Endothelial cell of umbilical vein (primary cell): ENCODE measurements at regions not wholly inside any gene's neighbourhood (a gene's known extent, or its start where the extent isn't known, plus 50 kb on each side); places are given as distances from the start of the nearest gene placed in this dataset.

Experiments used
- BruUV-seq: library from RNA; stranded (reverse); fragments of 400-500 nt; replicated peaks from 2 replicates; lab custom pipeline; 2021; lab: Mats Ljungman, UMichigan
- CTCF ChIA-PET: fragments of 300-600, 350-600 bp; sonication (Branson Sonifier 250); formaldehyde crosslinking; loops from one replicate; lab custom pipeline; 2021; ENCODE audit warnings: antibody characterized with exemption, inconsistent platforms; lab: Charles Lee
- POLR2A ChIA-PET: fragments of 300-600, 350-600 bp; sonication (Branson Sonifier 250); formaldehyde crosslinking; loops from one replicate; lab custom pipeline; 2021; ENCODE audit warnings: antibody characterized with exemption, inconsistent platforms; lab: Charles Lee
- DNase-seq: peaks from one replicate; pipeline ENCODE4 v3.0.0-alpha.2; 2011; ENCODE audit warnings: low read depth, low spot score
- FAIRE-seq: peaks from 2 replicates; lab custom pipeline; 2011; peaks lifted over from hg19 to GRCh38; lab: Jason Lieb, UNC
- H2AFZ ChIP-seq: 2 replicates; pipeline ENCODE4 v1.6.0; 2012; ENCODE audit warnings: low read depth, low read length, control low read depth, inconsistent platforms
- H3K27ac ChIP-seq: 2 replicates; pipeline ENCODE4 v1.5.1; 2011; ENCODE audit warnings: low read depth, mild to moderate bottlenecking, control low read depth, low read length, moderate library complexity; ENCODE audit not compliant: insufficient read depth
- H3K27me3 ChIP-seq, 2 experiments: 2 replicates each; pipeline versions ENCODE4 v1.6.0 to v1.6.1; 2011; ENCODE audit warnings: low read length in 2 of 2, mixed read lengths in 1 of 2; ENCODE audit not compliant: control insufficient read depth in 2 of 2, insufficient read depth in 2 of 2
- H3K36me3 ChIP-seq, 2 experiments: 2 replicates in 1 of 2; 3 replicates in 1 of 2; pipeline ENCODE4 v1.5.1; 2011; ENCODE audit warnings: low read length in 2 of 2, mild to moderate bottlenecking in 1 of 2, moderate library complexity in 1 of 2; ENCODE audit not compliant: control insufficient read depth in 2 of 2, insufficient read depth in 2 of 2; ENCODE audit errors: extremely low read depth in 1 of 2
- H3K4me1 ChIP-seq: 3 replicates; pipeline ENCODE4 v1.5.1; 2011; ENCODE audit warnings: mild to moderate bottlenecking, low read length; ENCODE audit not compliant: control insufficient read depth, insufficient read depth; ENCODE audit errors: extremely low read depth
- H3K4me2 ChIP-seq: 2 replicates; pipeline ENCODE4 v1.6.1; 2011; ENCODE audit warnings: low read length, control low read depth, mixed read lengths; ENCODE audit not compliant: insufficient read depth
- H3K4me3 ChIP-seq, 3 experiments: fragments of 200-600 bp in 1 of 3; sonication (generic), shearing (Covaris generic) in 1 of 3; replicated peaks in 1 of 3; 2 replicates each; pipeline ENCODE4 v1.5.1; 2011 to 2016; ENCODE audit warnings: control low read depth in 3 of 3, low read length in 3 of 3, mild to moderate bottlenecking in 2 of 3, inconsistent platforms in 1 of 3, low read depth in 1 of 3, moderate library complexity in 1 of 3; ENCODE audit not compliant: insufficient read depth in 1 of 3
- H3K79me2 ChIP-seq: 2 replicates; pipeline ENCODE4 v1.6.0; 2012; ENCODE audit warnings: low read length, inconsistent platforms; ENCODE audit not compliant: control insufficient read depth, insufficient read depth
- H3K9ac ChIP-seq: replicated peaks from 2 replicates; pipeline ENCODE3; 2011; ENCODE audit warnings: low read length, control low read depth; ENCODE audit not compliant: insufficient read depth; ENCODE audit errors: extremely low read depth
- H3K9me1 ChIP-seq: replicated peaks from 3 replicates; pipeline ENCODE4 v1.6.0; 2011; ENCODE audit warnings: mild to moderate bottlenecking, low read length; ENCODE audit not compliant: control insufficient read depth, insufficient read depth; ENCODE audit errors: extremely low read depth
- H3K9me3 ChIP-seq: replicated peaks from 2 replicates; pipeline ENCODE4 v1.5.1; 2012; ENCODE audit warnings: low read length, inconsistent platforms; ENCODE audit not compliant: control insufficient read depth, insufficient read depth
- H4K20me1 ChIP-seq: replicated peaks from 2 replicates; pipeline ENCODE3; 2011; ENCODE audit warnings: mild to moderate bottlenecking, low read length; ENCODE audit not compliant: control insufficient read depth, insufficient read depth; ENCODE audit errors: extremely low read depth
- EZH2 ChIP-seq: IDR thresholded peaks from 2 replicates; pipeline ENCODE4 v1.6.1; 2012; ENCODE audit warnings: borderline replicate concordance, low read depth, mild to moderate bottlenecking, moderate library complexity, low read length, inconsistent platforms; ENCODE audit not compliant: severe bottlenecking
- FOS ChIP-seq: IDR thresholded peaks from 2 replicates; pipeline ENCODE4 v1.6.1; 2011; ENCODE audit warnings: mild to moderate bottlenecking, low read length, moderate library complexity, borderline replicate concordance; ENCODE audit not compliant: insufficient read depth
- GATA2 ChIP-seq: IDR thresholded peaks from 2 replicates; pipeline ENCODE4 v1.7.0; 2011; ENCODE audit warnings: low read depth, mild to moderate bottlenecking, moderate library complexity, mixed read lengths, low read length; ENCODE audit not compliant: insufficient read length, insufficient read depth
- JUN ChIP-seq: IDR thresholded peaks from 2 replicates; pipeline ENCODE4 v1.6.1; 2011; ENCODE audit warnings: borderline replicate concordance, low read depth; ENCODE audit not compliant: insufficient read length, insufficient read depth
- MYC ChIP-seq: IDR thresholded peaks from one replicate; pipeline ENCODE4 v1.6.1; 2011; ENCODE audit warnings: mild to moderate bottlenecking, low read depth, low read length
- POLR2A ChIP-seq: IDR thresholded peaks from 2 replicates; pipeline ENCODE4 v1.6.1; 2012; ENCODE audit warnings: low read depth, mild to moderate bottlenecking, control low read depth, low read length
- POLR2AphosphoS5 ChIP-seq: IDR thresholded peaks from 2 replicates; pipeline ENCODE4 v1.6.1; 2012; ENCODE audit warnings: low read depth, mild to moderate bottlenecking, control low read depth, low read length, moderate library complexity; ENCODE audit not compliant: insufficient read depth
- dilution Hi-C: fragments of 300-500 bp; cut with MboI; formaldehyde crosslinking; loops from one replicate; pipeline ENCODE4 v1.15.0; 2019; ENCODE audit warnings: low sequenced_read_pairs; ENCODE audit not compliant: extremely low pct_ligation_motif_present
- intact Hi-C: fragments of 100-400 bp; cut with micrococcal nuclease; formaldehyde crosslinking; loops from one replicate; pipeline ENCODE4 v1.10.0; 2022
- TF ChIP-seq, protein P1 (sequence below), 2 donors: IDR thresholded peaks; 1 replicate in 1 of 2; 2 replicates in 1 of 2; pipeline ENCODE4 v1.5.1; 2011; ENCODE audit warnings: low read length in 2 of 2, mild to moderate bottlenecking in 2 of 2, moderate library complexity in 2 of 2, control low read depth in 1 of 2, inconsistent platforms in 1 of 2, low read depth in 1 of 2; ENCODE audit not compliant: insufficient read depth in 1 of 2; ENCODE audit errors: extremely low read depth in 1 of 2
- TF ChIP-seq, protein P2 (sequence below): IDR thresholded peaks from 2 replicates; pipeline ENCODE4 v1.6.1; 2011; ENCODE audit not compliant: insufficient read depth, insufficient read length

DNA sequence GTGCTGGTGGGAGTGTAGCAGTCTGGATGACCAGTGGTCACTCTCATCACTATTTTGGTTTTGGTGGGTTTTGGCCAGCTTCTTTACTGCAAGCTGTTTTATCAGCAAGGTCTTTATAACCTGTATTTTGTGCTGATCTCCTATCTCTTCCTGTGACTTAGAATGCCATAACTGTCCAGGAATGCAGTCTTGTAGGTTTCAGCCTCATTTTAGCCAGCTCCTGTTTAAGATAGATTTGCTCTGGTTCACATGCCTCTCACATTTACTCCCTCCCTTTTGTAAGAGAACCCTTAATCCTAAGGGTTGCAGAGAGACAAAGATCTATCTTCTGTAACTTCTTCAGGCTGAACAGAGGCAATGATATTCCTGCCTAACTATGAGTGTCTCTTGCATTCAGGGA is 51.2 kb upstream of the INHBA start:
- Histone ChIP-seq H3K9ac (no peak overlapping the region), H3K4me2 (no peak overlapping the region), H3K9me1 (no peaks in the 10 kb centered on the region), H3K27me3 (no peaks in the 10 kb centered on the region), H3K27ac (no peak overlapping the region), H3K36me3 (no peaks in the 10 kb centered on the region), H4K20me1 (no peaks in the 10 kb centered on the region), H3K9me3 (no peaks in the 10 kb centered on the region), H2AFZ (no peak overlapping the region), H3K4me1 (no peaks in the 10 kb centered on the region), H3K4me3 (no peak overlapping the region), H3K79me2 (no peaks in the 10 kb centered on the region)
- no peak for TF ChIP-seq POLR2A
- TF ChIP-seq, protein P1, sequence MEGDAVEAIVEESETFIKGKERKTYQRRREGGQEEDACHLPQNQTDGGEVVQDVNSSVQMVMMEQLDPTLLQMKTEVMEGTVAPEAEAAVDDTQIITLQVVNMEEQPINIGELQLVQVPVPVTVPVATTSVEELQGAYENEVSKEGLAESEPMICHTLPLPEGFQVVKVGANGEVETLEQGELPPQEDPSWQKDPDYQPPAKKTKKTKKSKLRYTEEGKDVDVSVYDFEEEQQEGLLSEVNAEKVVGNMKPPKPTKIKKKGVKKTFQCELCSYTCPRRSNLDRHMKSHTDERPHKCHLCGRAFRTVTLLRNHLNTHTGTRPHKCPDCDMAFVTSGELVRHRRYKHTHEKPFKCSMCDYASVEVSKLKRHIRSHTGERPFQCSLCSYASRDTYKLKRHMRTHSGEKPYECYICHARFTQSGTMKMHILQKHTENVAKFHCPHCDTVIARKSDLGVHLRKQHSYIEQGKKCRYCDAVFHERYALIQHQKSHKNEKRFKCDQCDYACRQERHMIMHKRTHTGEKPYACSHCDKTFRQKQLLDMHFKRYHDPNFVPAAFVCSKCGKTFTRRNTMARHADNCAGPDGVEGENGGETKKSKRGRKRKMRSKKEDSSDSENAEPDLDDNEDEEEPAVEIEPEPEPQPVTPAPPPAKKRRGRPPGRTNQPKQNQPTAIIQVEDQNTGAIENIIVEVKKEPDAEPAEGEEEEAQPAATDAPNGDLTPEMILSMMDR (IDR thresholded peaks at IDR 0.05; ENCODE audit: extremely low read depth in 1 of 2, insufficient read depth in 1 of 2, low read depth in 1 of 2, low read length in 2 of 2): no peak
- no peak for TF ChIP-seq FOS
- no peak for TF ChIP-seq GATA2
- TF ChIP-seq JUN: no peak
- TF ChIP-seq, protein P2, sequence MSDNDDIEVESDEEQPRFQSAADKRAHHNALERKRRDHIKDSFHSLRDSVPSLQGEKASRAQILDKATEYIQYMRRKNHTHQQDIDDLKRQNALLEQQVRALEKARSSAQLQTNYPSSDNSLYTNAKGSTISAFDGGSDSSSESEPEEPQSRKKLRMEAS: no peak
- TF ChIP-seq EZH2: no peak
- TF ChIP-seq MYC: no peak
- TF ChIP-seq POLR2AphosphoS5: no peak
- ChIA-PET CTCF (no interaction called here), POLR2A (no interaction called here)
- DNase-seq: no peak
- no peak for FAIRE-seq
- dilution Hi-C loops (no loop called here), intact Hi-C loops (no loop called here)
- BruUV-seq: no TSS peak
